C4-2B (cell line): ENCODE measurements at regions not wholly inside any gene's neighbourhood (a gene's known extent, or its start where the extent isn't known, plus 50 kb on each side); places are given as distances from the start of the nearest gene placed in this dataset.

ENCODE experiments used
- ZFX ChIP-seq: fragments of 450-650 bp; IDR thresholded peaks from 2 replicates; pipeline ENCODE4 v1.6.1; 2017
- TF ChIP-seq, protein P1 (sequence below): fragments of 450-650 bp; conservative IDR thresholded peaks from 2 replicates; pipeline ENCODE4 v1.5.1; 2017; ENCODE audit warnings: mild to moderate bottlenecking

- TF ChIP-seq, protein P1, sequence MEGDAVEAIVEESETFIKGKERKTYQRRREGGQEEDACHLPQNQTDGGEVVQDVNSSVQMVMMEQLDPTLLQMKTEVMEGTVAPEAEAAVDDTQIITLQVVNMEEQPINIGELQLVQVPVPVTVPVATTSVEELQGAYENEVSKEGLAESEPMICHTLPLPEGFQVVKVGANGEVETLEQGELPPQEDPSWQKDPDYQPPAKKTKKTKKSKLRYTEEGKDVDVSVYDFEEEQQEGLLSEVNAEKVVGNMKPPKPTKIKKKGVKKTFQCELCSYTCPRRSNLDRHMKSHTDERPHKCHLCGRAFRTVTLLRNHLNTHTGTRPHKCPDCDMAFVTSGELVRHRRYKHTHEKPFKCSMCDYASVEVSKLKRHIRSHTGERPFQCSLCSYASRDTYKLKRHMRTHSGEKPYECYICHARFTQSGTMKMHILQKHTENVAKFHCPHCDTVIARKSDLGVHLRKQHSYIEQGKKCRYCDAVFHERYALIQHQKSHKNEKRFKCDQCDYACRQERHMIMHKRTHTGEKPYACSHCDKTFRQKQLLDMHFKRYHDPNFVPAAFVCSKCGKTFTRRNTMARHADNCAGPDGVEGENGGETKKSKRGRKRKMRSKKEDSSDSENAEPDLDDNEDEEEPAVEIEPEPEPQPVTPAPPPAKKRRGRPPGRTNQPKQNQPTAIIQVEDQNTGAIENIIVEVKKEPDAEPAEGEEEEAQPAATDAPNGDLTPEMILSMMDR = no peak
- TF ChIP-seq ZFX = no peak
These were observed 356.3 kb upstream of the C16orf82 start for GRCh38 chr16:26710450-26710849.
